Activated CD4-positive, alpha-beta T cell treated with anti-CD3 and anti-CD28 coated beads, Interleukin-2, amount 10 ng/mL, durations not matched to agents 7 days and 5 days (primary cell): ENCODE measurements at regions not wholly inside any gene's neighbourhood (a gene's known extent, or its start where the extent isn't known, plus 50 kb on each side); places are given as distances from the start of the nearest gene placed in this dataset.

Experiments
- CTCF ChIA-PET: fragments of 350-600 bp; sonication (Branson Sonifier 250); formaldehyde crosslinking; loops from one replicate; lab custom pipeline; 2021; ENCODE audit warnings: antibody characterized with exemption; lab: Charles Lee
- POLR2A ChIA-PET: fragments of 350-600 bp; sonication (Branson Sonifier 250); formaldehyde crosslinking; loops from one replicate; lab custom pipeline; 2021; ENCODE audit warnings: antibody characterized with exemption; lab: Charles Lee
- DNase-seq: peaks from one replicate; pipeline ENCODE4 v3.0.0-alpha.2; 2020
- H3K27ac Mint-ChIP-seq: one replicate; pipeline ENCODE4 v1.8.0; 2021; ENCODE audit warnings: mild to moderate bottlenecking, moderate library complexity, mixed read lengths
- H3K27me3 Mint-ChIP-seq: one replicate; pipeline ENCODE4 v1.8.0; 2021; ENCODE audit warnings: mixed read lengths
- H3K36me3 Mint-ChIP-seq: one replicate; pipeline ENCODE4 v1.8.0; 2021; ENCODE audit warnings: low read depth, mixed read lengths
- H3K4me1 Mint-ChIP-seq: one replicate; pipeline ENCODE4 v1.8.0; 2021; ENCODE audit warnings: mixed read lengths
- H3K4me3 Mint-ChIP-seq: one replicate; pipeline ENCODE4 v1.8.0; 2021; ENCODE audit warnings: mild to moderate bottlenecking, moderate library complexity, mixed read lengths
- H3K9me3 Mint-ChIP-seq: one replicate; pipeline ENCODE4 v1.8.0; 2021; ENCODE audit warnings: mixed read lengths

DNA sequence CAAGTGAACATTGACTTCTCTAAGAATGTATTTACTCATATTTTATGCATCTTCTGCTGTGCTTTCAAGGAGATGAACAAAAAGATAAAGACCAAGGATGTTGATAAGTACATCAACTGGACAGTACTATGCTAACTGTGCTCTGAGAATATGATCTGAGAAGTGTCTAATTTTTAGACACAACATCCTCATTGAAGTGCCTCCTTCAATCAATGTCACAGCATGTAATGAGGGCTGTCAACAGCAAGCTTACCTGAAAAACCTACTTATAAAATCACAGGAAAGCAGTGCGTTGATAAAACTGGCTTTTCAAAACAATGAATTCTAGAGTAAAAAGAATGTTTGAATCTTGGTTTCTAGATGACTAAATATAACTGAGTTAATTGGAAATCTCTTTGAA lies 452.9 kb upstream of the DSEL start:
- no peaks in the 10 kb centered on the region for H3K4me1 Mint-ChIP-seq

DNA sequence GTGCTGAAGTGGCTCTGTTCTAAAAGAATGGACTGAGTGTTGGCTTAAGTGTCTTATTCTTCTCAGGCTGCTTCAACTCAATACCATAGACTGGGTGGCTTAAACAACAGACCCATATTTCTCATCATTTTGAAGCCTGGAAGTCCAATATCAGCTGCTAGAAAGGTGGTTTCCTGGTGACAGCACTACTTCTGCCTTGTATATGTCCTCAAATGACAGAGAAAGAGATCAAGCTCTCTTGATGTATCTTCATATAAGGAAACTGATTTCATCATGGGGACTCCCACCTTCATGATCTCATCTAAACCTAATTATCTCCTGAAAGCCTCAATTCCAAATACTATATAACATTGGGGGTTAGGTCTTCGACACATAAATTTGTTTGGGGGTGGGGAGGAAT lies 449.7 kb upstream of the DSEL start:
- Mint-ChIP-seq H3K4me3 (no peak overlapping the region), H3K4me1 (no peaks in the 10 kb centered on the region), H3K36me3 (no peaks in the 10 kb centered on the region), H3K27me3 (no peaks in the 10 kb centered on the region), H3K9me3 (no peaks in the 10 kb centered on the region), H3K27ac (no peak overlapping the region)
- ChIA-PET CTCF (no interaction called here), POLR2A (no interaction called here)
- DNase-seq: no peak

More for the DNA sequence above, 452.9 kb upstream of the DSEL start:
- ChIA-PET CTCF (no interaction called here), POLR2A (no interaction called here)
- Mint-ChIP-seq H3K27ac (no peak overlapping the region), H3K27me3 (no peaks in the 10 kb centered on the region), H3K9me3 (no peaks in the 10 kb centered on the region), H3K36me3 (no peaks in the 10 kb centered on the region), H3K4me3 (no peak overlapping the region)
- DNase-seq: no peak

DNA sequence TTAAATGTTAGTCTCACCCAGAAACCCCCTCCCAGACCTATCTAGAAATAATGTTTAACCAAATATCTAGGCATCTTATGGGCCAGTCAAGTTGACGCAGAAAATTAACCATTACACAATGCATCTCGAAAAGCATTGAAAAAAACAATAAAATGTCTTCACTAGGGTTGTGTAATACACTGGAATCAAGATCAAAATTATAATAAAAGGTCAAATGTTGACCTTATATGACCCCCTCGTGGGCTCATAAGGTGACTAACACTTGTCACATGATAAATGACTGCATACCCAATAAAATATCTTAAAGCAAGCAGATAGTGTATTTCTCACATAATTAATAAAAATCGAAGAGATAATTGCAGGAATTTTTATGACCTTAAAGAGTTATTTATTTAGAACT lies 447.9 kb upstream of the DSEL start:
- POLR2A ChIA-PET: no interaction called here
- no peaks in the 10 kb centered on the region for H3K27me3 Mint-ChIP-seq
- H3K4me1 Mint-ChIP-seq: no peaks in the 10 kb centered on the region
- DNase-seq: no peak
- no peaks in the 10 kb centered on the region for H3K36me3 Mint-ChIP-seq
- H3K27ac Mint-ChIP-seq: no peak overlapping the region
- no peaks in the 10 kb centered on the region for H3K9me3 Mint-ChIP-seq
- CTCF ChIA-PET: no interaction called here
- H3K4me3 Mint-ChIP-seq: no peak overlapping the region

DNA sequence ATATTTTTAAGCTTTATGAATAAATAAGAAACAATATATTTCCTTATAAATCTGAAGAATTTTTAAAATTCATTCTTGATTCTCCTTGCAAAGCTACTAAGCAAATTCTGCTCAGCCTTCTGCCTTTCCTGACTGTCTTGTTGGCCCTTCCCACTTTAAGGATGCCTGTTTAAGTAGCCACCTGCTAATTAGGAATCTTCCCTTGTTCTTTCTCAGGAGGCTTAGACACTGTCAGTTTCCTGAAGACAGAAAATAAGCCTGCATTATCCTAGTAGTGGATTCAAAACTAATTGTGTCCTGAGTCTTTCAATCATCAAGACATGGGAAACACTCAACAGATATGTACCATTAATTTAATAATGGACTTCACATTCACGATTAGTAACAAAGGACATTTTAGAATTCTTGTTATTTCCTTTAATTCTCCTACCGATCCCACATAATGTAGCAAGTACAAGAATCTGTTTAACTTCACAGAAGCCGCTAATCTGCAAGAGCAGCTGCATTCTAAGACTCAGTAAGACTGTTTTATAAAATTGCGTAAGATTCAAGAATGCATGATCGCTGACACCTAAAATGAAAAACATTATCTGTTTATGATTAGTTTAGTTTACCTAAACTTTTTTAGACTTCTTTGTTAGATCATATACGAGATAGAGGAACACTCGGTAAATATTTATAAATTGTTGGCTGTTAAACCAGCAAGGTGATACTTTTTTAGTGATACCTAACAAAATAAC lies 445.4 kb upstream of the DSEL start:
- no peaks in the 10 kb centered on the region for H3K36me3 Mint-ChIP-seq
- ChIA-PET CTCF (no interaction called here), POLR2A (no interaction called here)
- no peak for DNase-seq
- no peaks in the 10 kb centered on the region for H3K27me3 Mint-ChIP-seq
- no peaks in the 10 kb centered on the region for H3K4me1 Mint-ChIP-seq
- H3K9me3 Mint-ChIP-seq: no peaks in the 10 kb centered on the region
- no peak overlapping the region for H3K27ac Mint-ChIP-seq
- H3K4me3 Mint-ChIP-seq: no peak overlapping the region

DNA sequence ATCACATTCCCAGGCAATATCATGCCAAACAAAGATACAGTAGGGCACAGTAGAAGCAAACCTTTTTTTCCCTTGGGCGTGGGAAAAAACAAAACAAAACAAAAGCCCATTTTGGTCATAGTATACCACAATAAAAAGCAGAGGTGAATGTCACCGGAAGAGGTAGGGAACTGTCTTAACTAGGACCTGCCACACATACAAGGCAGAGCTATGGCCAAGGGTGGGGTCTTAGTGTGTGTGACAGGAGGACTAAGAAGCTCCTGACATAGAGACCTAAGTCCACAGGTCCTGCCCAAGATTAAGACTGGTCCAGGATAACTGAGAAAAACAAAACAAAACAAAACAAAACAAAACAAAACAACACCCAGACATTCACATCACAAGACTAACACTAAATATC lies 441.2 kb upstream of the DSEL start:
- Mint-ChIP-seq H3K36me3 (no peaks in the 10 kb centered on the region), H3K27me3 (no peaks in the 10 kb centered on the region), H3K27ac (no peak overlapping the region), H3K4me3 (no peak overlapping the region), H3K9me3 (no peaks in the 10 kb centered on the region), H3K4me1 (no peaks in the 10 kb centered on the region)
- CTCF ChIA-PET: no interaction called here
- DNase-seq: no peak
- POLR2A ChIA-PET: no interaction called here

DNA sequence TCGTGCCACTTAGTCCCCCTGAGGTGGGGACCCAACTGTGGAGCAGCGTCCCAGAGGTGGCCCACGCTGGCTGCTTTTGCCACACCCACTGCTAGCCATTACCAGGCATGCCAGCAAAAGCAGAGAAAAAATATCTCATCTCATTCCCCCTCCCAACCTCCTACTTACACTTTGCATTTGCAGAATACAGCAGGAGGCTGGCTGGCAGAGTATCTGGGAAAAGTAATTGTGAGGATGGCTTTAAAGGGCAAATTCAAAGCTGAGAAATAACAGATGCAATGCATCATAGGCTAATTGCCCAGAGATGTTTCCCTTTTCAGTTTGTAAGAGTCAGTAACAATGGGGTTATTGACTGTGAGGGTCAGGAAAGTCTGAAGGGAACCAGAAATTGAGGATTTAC lies 438.1 kb upstream of the DSEL start:
- Mint-ChIP-seq H3K4me3 (no peak overlapping the region), H3K27me3 (no peaks in the 10 kb centered on the region), H3K4me1 (no peaks in the 10 kb centered on the region), H3K36me3 (no peaks in the 10 kb centered on the region), H3K9me3 (no peaks in the 10 kb centered on the region), H3K27ac (no peak overlapping the region)
- CTCF ChIA-PET: no interaction called here
- DNase-seq: no peak
- POLR2A ChIA-PET: no interaction called here

DNA sequence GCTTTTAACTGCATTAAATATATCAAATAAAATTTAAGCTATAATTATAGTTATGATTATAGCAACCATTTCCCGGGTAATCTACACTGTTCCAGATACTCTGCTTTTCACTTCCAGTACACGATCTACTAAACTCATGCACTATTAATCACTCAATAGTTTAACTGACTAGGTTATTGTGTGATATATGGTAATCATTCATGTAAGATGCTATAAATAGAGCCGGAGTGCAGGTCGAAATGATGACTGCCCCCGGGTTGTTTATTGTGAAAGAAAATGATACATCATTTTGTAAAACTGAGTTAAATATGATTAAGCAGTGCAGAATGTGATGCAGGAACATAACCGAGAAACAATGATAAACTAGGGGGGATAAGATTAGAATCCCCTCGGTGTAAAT lies 434.6 kb upstream of the DSEL start:
- DNase-seq: no peak
- ChIA-PET POLR2A (no interaction called here), CTCF (no interaction called here)
- Mint-ChIP-seq H3K27me3 (no peaks in the 10 kb centered on the region), H3K27ac (no peak overlapping the region), H3K4me1 (no peaks in the 10 kb centered on the region), H3K36me3 (no peaks in the 10 kb centered on the region), H3K4me3 (no peak overlapping the region), H3K9me3 (no peaks in the 10 kb centered on the region)

DNA sequence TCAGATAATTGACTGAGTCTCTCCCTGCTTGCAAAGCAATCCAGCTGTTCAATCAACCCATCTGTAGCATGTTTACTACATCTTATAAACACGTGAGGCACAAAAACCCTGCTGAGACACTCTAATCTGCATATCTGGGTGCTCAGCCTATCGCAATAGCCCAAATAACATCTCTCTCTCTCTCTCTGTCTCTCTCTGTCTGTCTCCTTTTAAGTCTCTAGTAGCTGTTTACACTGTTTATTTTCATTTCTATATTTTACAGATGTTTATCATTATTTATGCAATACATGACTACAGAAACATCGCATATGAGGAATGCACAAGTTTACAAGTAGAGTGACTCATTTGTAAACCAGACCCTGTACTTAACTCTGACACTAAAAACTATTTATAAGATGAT lies 422.1 kb upstream of the DSEL start:
- POLR2A ChIA-PET: no interaction called here

DNA sequence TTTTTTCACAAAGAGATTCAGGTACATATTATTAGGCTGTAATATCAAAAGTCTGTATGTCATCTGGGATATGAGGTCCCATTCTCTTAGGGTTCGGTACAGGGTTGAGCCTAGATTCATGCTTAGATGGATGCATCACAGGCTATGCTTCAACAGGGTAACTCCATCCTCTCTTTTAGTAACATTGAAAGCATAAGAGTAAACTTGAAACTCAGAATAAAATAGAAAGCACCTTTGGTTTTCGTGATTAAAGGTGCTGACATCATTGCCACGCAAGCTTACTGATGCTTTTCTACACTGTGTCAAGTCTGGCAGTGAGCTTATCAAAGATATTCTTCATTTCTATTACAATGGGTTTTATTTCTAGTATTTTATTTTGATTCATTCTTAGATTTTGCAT lies 419.1 kb upstream of the DSEL start:
- H3K4me3 Mint-ChIP-seq: no peak overlapping the region
- no peaks in the 10 kb centered on the region for H3K4me1 Mint-ChIP-seq
- ChIA-PET CTCF (no interaction called here), POLR2A (no interaction called here)
- H3K36me3 Mint-ChIP-seq: no peaks in the 10 kb centered on the region
- H3K27me3 Mint-ChIP-seq: no peaks in the 10 kb centered on the region
- no peak overlapping the region for H3K27ac Mint-ChIP-seq
- no peaks in the 10 kb centered on the region for H3K9me3 Mint-ChIP-seq
- DNase-seq: no peak

More for the DNA sequence above, 422.1 kb upstream of the DSEL start:
- Mint-ChIP-seq H3K36me3 (no peaks in the 10 kb centered on the region), H3K27ac (no peak overlapping the region), H3K9me3 (no peaks in the 10 kb centered on the region), H3K4me1 (no peaks in the 10 kb centered on the region), H3K4me3 (no peak overlapping the region), H3K27me3 (no peaks in the 10 kb centered on the region)
- DNase-seq: no peak
- CTCF ChIA-PET: no interaction called here

DNA sequence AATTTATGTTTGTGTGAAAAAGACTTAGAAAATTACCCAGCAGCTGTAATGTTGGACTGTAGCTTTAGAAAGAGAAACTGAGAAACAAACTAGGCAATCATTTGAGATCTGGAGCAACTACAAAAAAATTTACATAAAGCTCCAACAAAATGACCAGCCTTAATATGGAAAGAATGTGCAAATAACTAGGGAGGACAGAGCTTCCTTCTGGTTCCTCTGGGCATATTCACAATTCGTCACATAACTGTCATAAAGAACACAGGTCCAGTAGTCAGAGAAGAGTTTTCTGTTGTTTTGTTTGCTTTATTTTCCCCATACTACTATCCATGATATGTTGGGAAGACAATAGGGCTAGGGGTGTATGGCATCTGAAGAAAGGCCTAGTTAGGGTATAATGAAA lies 416.8 kb upstream of the DSEL start:
- no peak overlapping the region for H3K27ac Mint-ChIP-seq

DNA sequence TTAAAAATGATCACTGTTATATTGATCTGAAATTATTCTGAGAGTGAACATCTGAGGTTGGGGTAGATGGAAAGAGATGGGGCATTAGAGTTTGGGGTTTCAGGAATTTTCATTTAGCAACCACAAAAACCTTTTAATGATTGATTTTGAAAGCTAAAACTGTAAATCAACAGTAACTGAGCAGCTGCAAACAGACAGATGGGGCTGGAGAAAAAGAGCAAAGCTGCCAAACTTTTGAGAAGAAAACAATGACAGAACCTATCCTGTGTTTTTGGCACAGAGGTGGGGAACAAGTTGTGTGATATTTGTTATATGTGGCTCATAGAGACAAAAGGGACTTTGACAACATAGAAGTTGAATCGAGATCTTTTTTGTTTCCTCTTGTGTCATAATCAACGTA lies 415.8 kb upstream of the DSEL start:
- Mint-ChIP-seq H3K4me3 (no peak overlapping the region), H3K9me3 (no peaks in the 10 kb centered on the region), H3K4me1 (no peaks in the 10 kb centered on the region), H3K27ac (no peak overlapping the region), H3K27me3 (no peaks in the 10 kb centered on the region), H3K36me3 (no peaks in the 10 kb centered on the region)
- CTCF ChIA-PET: no interaction called here
- POLR2A ChIA-PET: no interaction called here
- no peak for DNase-seq

More for the DNA sequence above, 416.8 kb upstream of the DSEL start:
- H3K9me3 Mint-ChIP-seq: no peaks in the 10 kb centered on the region
- no peaks in the 10 kb centered on the region for H3K36me3 Mint-ChIP-seq
- ChIA-PET CTCF (no interaction called here), POLR2A (no interaction called here)
- H3K4me3 Mint-ChIP-seq: no peak overlapping the region
- H3K27me3 Mint-ChIP-seq: no peaks in the 10 kb centered on the region
- DNase-seq: no peak
- no peaks in the 10 kb centered on the region for H3K4me1 Mint-ChIP-seq

DNA sequence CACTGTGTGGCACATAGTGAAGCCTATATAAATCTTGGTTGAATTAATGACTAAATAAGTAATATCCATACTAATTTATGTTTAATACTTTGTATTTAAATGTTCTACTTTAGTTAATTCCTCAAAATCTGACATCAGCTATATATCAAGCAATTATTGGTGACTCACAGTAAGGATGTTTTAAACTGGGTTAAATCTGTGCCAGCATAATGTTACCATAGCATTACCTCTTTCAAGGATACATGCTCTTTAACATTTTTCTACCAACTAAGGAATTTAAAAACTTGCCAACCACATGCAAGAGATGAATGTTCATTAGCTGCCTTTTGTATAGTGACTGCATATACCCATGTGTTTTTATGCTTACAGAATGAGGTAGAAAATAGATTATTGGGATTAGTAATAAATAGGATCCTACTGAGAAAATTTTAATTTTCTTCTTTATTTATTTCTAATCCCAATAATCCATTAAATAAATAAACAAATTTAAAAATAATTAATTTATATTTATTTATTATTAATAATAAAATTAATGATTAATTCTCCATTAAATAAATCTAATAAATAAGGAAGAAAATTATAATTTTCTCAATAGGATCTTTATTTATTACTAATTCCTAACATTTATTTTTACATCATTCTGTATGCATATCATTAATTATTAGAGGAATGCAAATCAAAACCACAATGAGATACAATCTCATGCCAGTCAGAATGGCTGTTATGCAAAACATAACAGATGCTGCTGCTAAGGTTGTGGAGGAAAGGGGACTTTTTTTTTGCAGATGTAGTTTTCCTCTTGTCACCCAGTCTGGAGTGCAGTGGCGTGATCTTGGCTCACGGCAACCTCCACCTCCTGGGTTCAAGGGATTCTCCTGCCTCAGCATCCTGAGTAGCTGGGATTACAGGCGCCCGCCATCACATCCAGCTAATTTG lies 410.7 kb upstream of the DSEL start:
- ChIA-PET POLR2A (no interaction called here), CTCF (no interaction called here)
- no peak overlapping the region for H3K4me3 Mint-ChIP-seq

DNA sequence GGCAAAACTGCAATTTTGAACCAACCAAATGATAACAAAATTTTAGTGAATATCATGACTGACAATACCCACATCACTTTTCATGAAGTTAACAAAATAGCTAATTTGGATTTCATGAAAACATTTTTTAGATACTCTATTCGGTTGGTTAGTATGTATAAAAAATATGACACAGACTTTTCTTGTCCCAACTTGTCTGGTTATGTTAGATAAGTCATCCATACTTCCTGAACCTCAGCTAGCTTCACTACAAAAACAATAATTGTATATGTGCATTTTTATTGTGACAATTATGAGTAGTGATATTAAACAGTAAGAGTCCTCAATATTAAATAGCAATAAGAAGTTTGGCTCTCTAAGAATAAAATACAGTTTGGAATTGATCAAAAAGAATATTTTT lies 408.1 kb upstream of the DSEL start:
- H3K4me1 Mint-ChIP-seq: no peaks in the 10 kb centered on the region
- H3K27ac Mint-ChIP-seq: no peak overlapping the region
- H3K27me3 Mint-ChIP-seq: no peaks in the 10 kb centered on the region
- no peaks in the 10 kb centered on the region for H3K36me3 Mint-ChIP-seq
- no peak overlapping the region for H3K4me3 Mint-ChIP-seq
- no peaks in the 10 kb centered on the region for H3K9me3 Mint-ChIP-seq
- POLR2A ChIA-PET: no interaction called here
- CTCF ChIA-PET: no interaction called here
- no peak for DNase-seq

More for the DNA sequence above, 410.7 kb upstream of the DSEL start:
- Mint-ChIP-seq H3K27ac (no peak overlapping the region), H3K27me3 (no peaks in the 10 kb centered on the region), H3K9me3 (no peaks in the 10 kb centered on the region), H3K4me1 (no peaks in the 10 kb centered on the region), H3K36me3 (no peaks in the 10 kb centered on the region)
- no peak for DNase-seq
